RPMI8226 (cell line): ENCODE measurements at regions not wholly inside any gene's neighbourhood (a gene's known extent, or its start where the extent isn't known, plus 50 kb on each side); places are given as distances from the start of the nearest gene placed in this dataset.
"Not testable (repeated sequence)": the region's sequence is repeated elsewhere in the genome, so short reads cannot be mapped to it uniquely, and the experiment has no call there.

ENCODE experiments used
- DNase-seq: peaks from one replicate; pipeline ENCODE4 v3.0.0-alpha.2; 2015

- no peak for DNase-seq
These were observed 95.6 kb downstream of the SNX5 start for GRCh38 chr20:17872959-17873358.

GRCh38 chr20:17872434-17872833 lies 96.2 kb downstream of the SNX5 start:
- peak; percentile 63 for DNase-seq

GRCh38 chr20:17871886-17872285 lies 96.7 kb downstream of the SNX5 start:
- DNase-seq, result peak; percentile 87

- no peak for DNase-seq
These were observed 97.4 kb downstream of the SNX5 start for GRCh38 chr20:17871181-17871580.

GRCh38 chr20:17870086-17870740 lies 98.4 kb downstream of the SNX5 start:
- DNase-seq, result no peak

GRCh38 chr20:17869295-17869994 lies 99.1 kb downstream of the SNX5 start:
- no peak for DNase-seq

GRCh38 chr20:17868700-17869231 lies 99.8 kb downstream of the SNX5 start:
- DNase-seq, result no peak

- DNase-seq, result no peak
These were observed 100.4 kb downstream of the SNX5 start for GRCh38 chr20:17868151-17868550.

- no peak for DNase-seq
These were observed 101.3 kb downstream of the SNX5 start for GRCh38 chr20:17867131-17867925.

- no peak for DNase-seq
These were observed 102.2 kb downstream of the SNX5 start for GRCh38 chr20:17866234-17867001.

GRCh38 chr20:17863577-17864292 lies 104.9 kb downstream of the SNX5 start:
- DNase-seq, result no peak

- no peak for DNase-seq
These were observed 105.4 kb downstream of the SNX5 start for GRCh38 chr20:17863209-17863576.

GRCh38 chr20:17862171-17862570 lies 106.4 kb downstream of the SNX5 start:
- no peak for DNase-seq

GRCh38 chr20:17861620-17862019 lies 107.0 kb downstream of the SNX5 start:
- DNase-seq, result not testable (repeated sequence)

GRCh38 chr20:17860301-17861197 lies 108.0 kb downstream of the SNX5 start:
- DNase-seq, result no peak

- DNase-seq, result no peak
These were observed 108.9 kb downstream of the SNX5 start for GRCh38 chr20:17859616-17860232.

- DNase-seq, result peak; percentile 28
These were observed 109.5 kb downstream of the SNX5 start for GRCh38 chr20:17859002-17859615.

- no peak for DNase-seq
These were observed 110.1 kb downstream of the SNX5 start for GRCh38 chr20:17858450-17859001.

- DNase-seq, result no peak
These were observed 110.8 kb downstream of the SNX5 start for GRCh38 chr20:17857639-17858449.
